DND-41 (cell line): ENCODE measurements at regions not wholly inside any gene's neighbourhood (a gene's known extent, or its start where the extent isn't known, plus 50 kb on each side); places are given as distances from the start of the nearest gene placed in this dataset.

Experiments
- CTCF ChIP-seq: IDR thresholded peaks from 2 replicates; pipeline ENCODE4 v1.5.1; 2012; ENCODE audit warnings: borderline replicate concordance, low read length, moderate library complexity, mild to moderate bottlenecking; ENCODE audit not compliant: poor library complexity, severe bottlenecking; ENCODE audit errors: extremely low read depth
- EZH2 ChIP-seq: IDR thresholded peaks from 3 replicates; pipeline ENCODE4 v1.6.1; 2012; ENCODE audit warnings: borderline replicate concordance, low read depth, mild to moderate bottlenecking, moderate library complexity, low read length, inconsistent platforms; ENCODE audit not compliant: severe bottlenecking

GRCh38 chr15:25067725-25068309 lies 113.0 kb downstream of the SNRPN start:
- TF ChIP-seq CTCF (no peak), EZH2 (no peak)
